Fibroblast of pulmonary artery (primary cell): ENCODE measurements at regions not wholly inside any gene's neighbourhood (a gene's known extent, or its start where the extent isn't known, plus 50 kb on each side); places are given as distances from the start of the nearest gene placed in this dataset.

Experiments used
- DNase-seq: peaks from one replicate; pipeline ENCODE4 v3.0.0-alpha.2; 2010; ENCODE audit warnings: low read depth
- H3K4me3 ChIP-seq: replicated peaks from 2 replicates; pipeline ENCODE4 v1.5.1; 2011; ENCODE audit warnings: low read depth, mild to moderate bottlenecking, control low read depth, low read length, moderate library complexity
- TF ChIP-seq, protein P1 (sequence below): IDR thresholded peaks from 2 replicates; pipeline ENCODE4 v1.5.1; 2011; ENCODE audit warnings: mild to moderate bottlenecking, control low read depth, low read length, inconsistent platforms; ENCODE audit errors: missing control alignments

DNA sequence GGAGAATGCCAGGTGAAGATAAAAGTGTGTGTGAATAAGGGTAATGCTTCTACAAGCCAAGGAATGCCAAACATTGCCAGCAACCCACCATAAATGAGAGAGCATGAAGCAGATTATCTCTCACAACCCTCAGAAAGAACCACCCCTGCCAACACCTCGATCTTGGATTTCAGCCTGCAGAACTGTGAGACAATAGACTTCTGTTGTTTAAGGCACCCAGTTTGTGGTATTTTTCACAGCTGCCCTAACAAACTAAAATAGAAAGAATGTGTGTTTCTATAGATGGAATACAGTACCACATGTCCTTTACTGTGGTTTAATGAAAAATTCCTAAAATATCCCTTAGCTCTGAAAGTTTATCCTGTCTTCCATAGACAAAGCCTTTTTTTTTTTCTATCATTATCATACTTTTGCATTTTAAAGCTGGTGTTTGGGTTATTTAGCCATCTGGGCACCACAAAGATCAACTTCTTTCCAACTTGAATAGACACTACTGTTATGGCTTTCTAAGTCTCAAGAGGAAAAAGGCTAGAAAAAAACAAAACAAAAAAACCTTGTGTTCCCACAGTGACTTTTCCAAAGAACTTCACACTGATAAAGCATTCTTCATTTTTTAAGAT lies 505.6 kb downstream of the KCTD12 start:
- TF ChIP-seq, protein P1, sequence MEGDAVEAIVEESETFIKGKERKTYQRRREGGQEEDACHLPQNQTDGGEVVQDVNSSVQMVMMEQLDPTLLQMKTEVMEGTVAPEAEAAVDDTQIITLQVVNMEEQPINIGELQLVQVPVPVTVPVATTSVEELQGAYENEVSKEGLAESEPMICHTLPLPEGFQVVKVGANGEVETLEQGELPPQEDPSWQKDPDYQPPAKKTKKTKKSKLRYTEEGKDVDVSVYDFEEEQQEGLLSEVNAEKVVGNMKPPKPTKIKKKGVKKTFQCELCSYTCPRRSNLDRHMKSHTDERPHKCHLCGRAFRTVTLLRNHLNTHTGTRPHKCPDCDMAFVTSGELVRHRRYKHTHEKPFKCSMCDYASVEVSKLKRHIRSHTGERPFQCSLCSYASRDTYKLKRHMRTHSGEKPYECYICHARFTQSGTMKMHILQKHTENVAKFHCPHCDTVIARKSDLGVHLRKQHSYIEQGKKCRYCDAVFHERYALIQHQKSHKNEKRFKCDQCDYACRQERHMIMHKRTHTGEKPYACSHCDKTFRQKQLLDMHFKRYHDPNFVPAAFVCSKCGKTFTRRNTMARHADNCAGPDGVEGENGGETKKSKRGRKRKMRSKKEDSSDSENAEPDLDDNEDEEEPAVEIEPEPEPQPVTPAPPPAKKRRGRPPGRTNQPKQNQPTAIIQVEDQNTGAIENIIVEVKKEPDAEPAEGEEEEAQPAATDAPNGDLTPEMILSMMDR: no peak
- peak; percentile 44 for DNase-seq
- H3K4me3 ChIP-seq: no peak overlapping the region

DNA sequence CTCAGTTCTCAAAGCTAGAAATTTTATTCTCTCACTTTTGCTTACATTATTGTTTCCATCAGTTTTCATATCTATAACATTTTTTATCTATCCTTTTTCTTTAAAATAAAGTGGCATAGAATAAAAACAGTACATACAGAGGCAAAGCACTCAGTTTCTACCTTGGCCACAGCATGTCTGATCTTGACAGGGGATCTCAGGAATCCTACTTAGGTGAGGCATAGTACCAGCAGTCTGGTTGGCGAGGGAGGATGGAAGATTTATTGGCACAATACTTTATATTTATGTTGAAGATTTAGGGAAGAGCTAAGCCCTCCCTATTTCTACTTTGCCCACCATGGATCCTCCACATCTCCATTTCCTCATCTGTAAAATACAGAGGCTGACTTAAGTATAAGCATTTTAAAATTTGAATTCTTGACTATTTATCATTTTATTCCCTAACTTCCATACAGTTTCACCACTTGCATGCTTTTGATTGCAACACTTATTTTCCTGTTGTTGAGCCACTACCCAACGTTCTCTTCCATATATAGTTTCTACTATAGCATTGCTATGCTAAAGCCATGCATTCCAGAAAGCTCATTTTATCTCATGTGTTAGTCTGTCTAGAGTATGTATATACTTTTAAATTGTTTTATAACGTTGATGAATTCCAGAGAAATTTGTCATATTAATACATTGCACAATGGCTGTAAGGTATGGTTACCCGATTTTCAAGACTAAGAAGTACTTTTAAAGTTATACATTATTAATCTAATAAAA lies 506.7 kb downstream of the KCTD12 start:
- TF ChIP-seq, protein P1: no peak
- peak; percentile 8 for DNase-seq
- no peak overlapping the region for H3K4me3 ChIP-seq

DNA sequence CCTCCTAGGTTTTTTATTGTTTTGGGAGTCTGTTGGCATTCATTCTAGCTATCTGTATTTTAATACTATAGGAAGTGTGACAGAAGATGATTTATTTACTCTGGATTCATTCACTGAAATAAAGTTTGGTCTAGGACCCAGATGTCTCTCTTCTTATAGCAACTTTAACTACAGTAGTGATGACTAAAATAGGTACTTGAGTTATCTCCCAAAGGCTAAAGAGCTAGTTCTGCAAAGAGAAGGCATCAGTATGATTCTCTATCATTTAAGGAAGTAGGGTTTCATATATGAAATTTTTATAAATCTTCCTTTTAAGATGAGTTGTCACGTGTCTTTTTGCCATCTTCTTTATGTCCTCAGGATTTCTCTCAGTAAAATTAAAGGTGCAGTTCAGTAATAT lies 507.4 kb downstream of the KCTD12 start:
- H3K4me3 ChIP-seq: no peak overlapping the region
- DNase-seq: no peak
- TF ChIP-seq, protein P1: no peak

DNA sequence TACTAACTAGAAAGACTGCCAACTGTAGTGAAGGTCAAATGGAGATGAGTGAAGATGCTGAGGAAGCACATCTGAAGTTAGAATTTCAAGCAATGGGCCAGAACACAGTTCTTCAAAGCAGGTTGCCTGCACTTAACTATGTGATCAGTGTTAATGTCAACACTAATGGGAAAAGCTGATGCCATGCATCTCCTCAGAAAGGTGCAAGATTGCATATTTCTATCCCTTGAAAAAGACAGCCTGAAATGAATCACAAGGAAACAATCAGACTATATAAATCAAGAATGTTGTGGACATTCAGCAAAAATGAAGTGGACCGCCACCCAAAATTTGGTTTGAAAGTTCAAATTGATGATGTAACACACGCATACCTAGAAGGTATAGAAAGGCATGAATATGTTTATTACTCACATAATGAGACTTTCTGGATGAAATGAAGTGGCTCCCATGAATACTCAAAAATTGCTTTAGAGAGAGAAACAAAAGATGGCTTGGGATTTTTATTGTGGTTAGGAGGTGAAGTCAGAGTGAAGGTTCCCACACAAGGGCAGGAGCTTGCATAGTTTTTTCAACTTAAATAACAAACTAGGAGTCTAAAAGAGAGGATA lies 522.4 kb downstream of the KCTD12 start:
- DNase-seq: no peak
- no peak overlapping the region for H3K4me3 ChIP-seq
- TF ChIP-seq, protein P1: no peak

DNA sequence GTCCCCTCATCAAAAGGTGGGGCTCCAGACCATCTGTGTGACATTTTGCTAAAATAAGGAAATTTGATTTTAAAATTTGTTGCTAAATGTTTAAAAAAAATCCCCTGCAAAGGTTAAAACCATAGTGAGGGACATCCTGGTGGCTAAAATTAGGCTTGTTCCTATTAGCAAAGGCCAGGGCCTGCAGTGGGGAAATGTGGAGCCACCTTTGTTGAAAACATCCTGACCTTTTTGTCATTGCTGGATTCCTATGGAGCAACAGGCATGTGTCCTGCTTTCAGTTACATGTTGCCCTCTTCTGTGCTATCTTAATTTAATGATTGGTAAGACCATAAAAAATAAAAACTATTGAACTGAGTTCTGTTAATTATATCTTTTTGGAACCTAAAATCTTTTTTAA lies 524.3 kb downstream of the KCTD12 start:
- TF ChIP-seq, protein P1: no peak
- DNase-seq: no peak

DNA sequence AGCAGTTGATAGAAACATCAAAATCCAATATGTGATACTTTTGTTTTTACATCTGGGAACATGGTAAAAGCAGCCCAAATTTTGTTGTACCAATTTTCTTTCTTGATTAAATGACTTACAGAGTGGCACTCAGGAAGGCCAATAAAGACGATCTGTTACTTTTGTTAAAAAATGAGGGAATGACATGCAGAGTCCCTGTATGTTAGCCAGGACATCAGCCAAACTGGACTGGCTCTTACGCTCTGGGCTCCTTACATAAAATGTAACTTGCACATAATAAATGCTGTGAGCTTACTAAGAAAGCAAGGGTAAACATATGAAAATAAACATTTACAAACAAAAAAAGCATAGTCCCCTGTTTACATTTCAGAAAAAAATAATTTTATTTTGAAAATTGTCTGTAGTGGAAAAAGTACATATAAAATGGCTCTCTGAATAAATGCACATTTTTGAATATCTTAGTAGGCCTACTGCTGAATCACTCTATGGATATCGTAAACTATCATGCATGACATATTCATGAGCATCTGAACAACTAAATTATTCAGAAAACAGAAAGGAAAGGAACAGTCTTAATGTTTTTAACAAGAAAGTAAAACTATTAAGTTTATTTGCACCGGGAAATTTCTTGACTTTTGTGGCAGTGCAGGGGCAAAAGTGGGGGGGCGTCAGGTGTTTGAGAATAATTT lies 534.5 kb downstream of the KCTD12 start:
- DNase-seq: no peak
- no peak overlapping the region for H3K4me3 ChIP-seq
- TF ChIP-seq, protein P1: no peak

More for the DNA sequence above, 524.3 kb downstream of the KCTD12 start:
- no peak overlapping the region for H3K4me3 ChIP-seq
